Endothelial cell of umbilical vein (primary cell): ENCODE measurements at regions not wholly inside any gene's neighbourhood (a gene's known extent, or its start where the extent isn't known, plus 50 kb on each side); places are given as distances from the start of the nearest gene placed in this dataset.

ENCODE experiments used
- BruUV-seq: library from RNA; stranded (reverse); fragments of 400-500 nt; replicated peaks from 2 replicates; lab custom pipeline; 2021; lab: Mats Ljungman, UMichigan
- CTCF ChIA-PET: fragments of 300-600, 350-600 bp; sonication (Branson Sonifier 250); formaldehyde crosslinking; loops from one replicate; lab custom pipeline; 2021; ENCODE audit warnings: antibody characterized with exemption, inconsistent platforms; lab: Charles Lee
- POLR2A ChIA-PET: fragments of 300-600, 350-600 bp; sonication (Branson Sonifier 250); formaldehyde crosslinking; loops from one replicate; lab custom pipeline; 2021; ENCODE audit warnings: antibody characterized with exemption, inconsistent platforms; lab: Charles Lee
- DNase-seq: peaks from one replicate; pipeline ENCODE4 v3.0.0-alpha.2; 2011; ENCODE audit warnings: low read depth, low spot score
- FAIRE-seq: peaks from 2 replicates; lab custom pipeline; 2011; peaks lifted over from hg19 to GRCh38; lab: Jason Lieb, UNC
- H2AFZ ChIP-seq: 2 replicates; pipeline ENCODE4 v1.6.0; 2012; ENCODE audit warnings: low read depth, low read length, control low read depth, inconsistent platforms
- H3K27ac ChIP-seq: 2 replicates; pipeline ENCODE4 v1.5.1; 2011; ENCODE audit warnings: low read depth, mild to moderate bottlenecking, control low read depth, low read length, moderate library complexity; ENCODE audit not compliant: insufficient read depth
- H3K27me3 ChIP-seq, 2 experiments: 2 replicates each; pipeline versions ENCODE4 v1.6.0 to v1.6.1; 2011; ENCODE audit warnings: low read length in 2 of 2, mixed read lengths in 1 of 2; ENCODE audit not compliant: control insufficient read depth in 2 of 2, insufficient read depth in 2 of 2
- H3K36me3 ChIP-seq, 2 experiments: 2 replicates in 1 of 2; 3 replicates in 1 of 2; pipeline ENCODE4 v1.5.1; 2011; ENCODE audit warnings: low read length in 2 of 2, mild to moderate bottlenecking in 1 of 2, moderate library complexity in 1 of 2; ENCODE audit not compliant: control insufficient read depth in 2 of 2, insufficient read depth in 2 of 2; ENCODE audit errors: extremely low read depth in 1 of 2
- H3K4me1 ChIP-seq: 3 replicates; pipeline ENCODE4 v1.5.1; 2011; ENCODE audit warnings: mild to moderate bottlenecking, low read length; ENCODE audit not compliant: control insufficient read depth, insufficient read depth; ENCODE audit errors: extremely low read depth
- H3K4me2 ChIP-seq: 2 replicates; pipeline ENCODE4 v1.6.1; 2011; ENCODE audit warnings: low read length, control low read depth, mixed read lengths; ENCODE audit not compliant: insufficient read depth
- H3K4me3 ChIP-seq, 3 experiments: fragments of 200-600 bp in 1 of 3; sonication (generic), shearing (Covaris generic) in 1 of 3; replicated peaks in 1 of 3; 2 replicates each; pipeline ENCODE4 v1.5.1; 2011 to 2016; ENCODE audit warnings: control low read depth in 3 of 3, low read length in 3 of 3, mild to moderate bottlenecking in 2 of 3, inconsistent platforms in 1 of 3, low read depth in 1 of 3, moderate library complexity in 1 of 3; ENCODE audit not compliant: insufficient read depth in 1 of 3
- H3K79me2 ChIP-seq: 2 replicates; pipeline ENCODE4 v1.6.0; 2012; ENCODE audit warnings: low read length, inconsistent platforms; ENCODE audit not compliant: control insufficient read depth, insufficient read depth
- H3K9ac ChIP-seq: replicated peaks from 2 replicates; pipeline ENCODE3; 2011; ENCODE audit warnings: low read length, control low read depth; ENCODE audit not compliant: insufficient read depth; ENCODE audit errors: extremely low read depth
- H3K9me1 ChIP-seq: replicated peaks from 3 replicates; pipeline ENCODE4 v1.6.0; 2011; ENCODE audit warnings: mild to moderate bottlenecking, low read length; ENCODE audit not compliant: control insufficient read depth, insufficient read depth; ENCODE audit errors: extremely low read depth
- H3K9me3 ChIP-seq: replicated peaks from 2 replicates; pipeline ENCODE4 v1.5.1; 2012; ENCODE audit warnings: low read length, inconsistent platforms; ENCODE audit not compliant: control insufficient read depth, insufficient read depth
- H4K20me1 ChIP-seq: replicated peaks from 2 replicates; pipeline ENCODE3; 2011; ENCODE audit warnings: mild to moderate bottlenecking, low read length; ENCODE audit not compliant: control insufficient read depth, insufficient read depth; ENCODE audit errors: extremely low read depth
- CTCF ChIP-seq, 2 donors: IDR thresholded peaks; 1 replicate in 1 of 2; 2 replicates in 1 of 2; pipeline ENCODE4 v1.5.1; 2011; ENCODE audit warnings: low read length in 2 of 2, mild to moderate bottlenecking in 2 of 2, moderate library complexity in 2 of 2, control low read depth in 1 of 2, inconsistent platforms in 1 of 2, low read depth in 1 of 2; ENCODE audit not compliant: insufficient read depth in 1 of 2; ENCODE audit errors: extremely low read depth in 1 of 2
- EZH2 ChIP-seq: IDR thresholded peaks from 2 replicates; pipeline ENCODE4 v1.6.1; 2012; ENCODE audit warnings: borderline replicate concordance, low read depth, mild to moderate bottlenecking, moderate library complexity, low read length, inconsistent platforms; ENCODE audit not compliant: severe bottlenecking
- FOS ChIP-seq: IDR thresholded peaks from 2 replicates; pipeline ENCODE4 v1.6.1; 2011; ENCODE audit warnings: mild to moderate bottlenecking, low read length, moderate library complexity, borderline replicate concordance; ENCODE audit not compliant: insufficient read depth
- GATA2 ChIP-seq: IDR thresholded peaks from 2 replicates; pipeline ENCODE4 v1.7.0; 2011; ENCODE audit warnings: low read depth, mild to moderate bottlenecking, moderate library complexity, mixed read lengths, low read length; ENCODE audit not compliant: insufficient read length, insufficient read depth
- JUN ChIP-seq: IDR thresholded peaks from 2 replicates; pipeline ENCODE4 v1.6.1; 2011; ENCODE audit warnings: borderline replicate concordance, low read depth; ENCODE audit not compliant: insufficient read length, insufficient read depth
- MYC ChIP-seq: IDR thresholded peaks from one replicate; pipeline ENCODE4 v1.6.1; 2011; ENCODE audit warnings: mild to moderate bottlenecking, low read depth, low read length
- POLR2A ChIP-seq: IDR thresholded peaks from 2 replicates; pipeline ENCODE4 v1.6.1; 2012; ENCODE audit warnings: low read depth, mild to moderate bottlenecking, control low read depth, low read length
- POLR2AphosphoS5 ChIP-seq: IDR thresholded peaks from 2 replicates; pipeline ENCODE4 v1.6.1; 2012; ENCODE audit warnings: low read depth, mild to moderate bottlenecking, control low read depth, low read length, moderate library complexity; ENCODE audit not compliant: insufficient read depth
- dilution Hi-C: fragments of 300-500 bp; cut with MboI; formaldehyde crosslinking; loops from one replicate; pipeline ENCODE4 v1.15.0; 2019; ENCODE audit warnings: low sequenced_read_pairs; ENCODE audit not compliant: extremely low pct_ligation_motif_present
- intact Hi-C: fragments of 100-400 bp; cut with micrococcal nuclease; formaldehyde crosslinking; loops from one replicate; pipeline ENCODE4 v1.10.0; 2022
- TF ChIP-seq, protein P1 (sequence below): IDR thresholded peaks from 2 replicates; pipeline ENCODE4 v1.6.1; 2011; ENCODE audit not compliant: insufficient read depth, insufficient read length

DNA sequence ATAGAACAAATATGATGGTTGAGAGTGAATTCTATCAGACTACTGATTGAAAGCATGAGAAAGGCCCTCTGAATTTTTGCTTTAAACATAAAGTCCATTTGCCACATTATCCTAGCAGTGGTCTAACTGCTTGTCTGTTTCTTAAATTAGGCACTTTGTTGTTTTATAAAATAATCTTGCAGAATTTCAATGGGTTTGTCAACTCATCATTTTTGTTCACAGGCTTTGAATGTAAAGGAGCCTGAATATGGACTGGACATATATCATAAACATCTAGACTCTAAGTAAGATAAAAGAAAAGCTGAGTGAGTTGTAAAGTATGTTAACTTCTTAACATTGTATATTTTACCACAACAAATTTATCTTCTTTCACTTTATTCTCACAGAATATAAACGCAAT, 845.9 kb downstream of the SUCLG1 start:
- no peak overlapping the region for H3K4me3 ChIP-seq
- H3K4me2 ChIP-seq = no peak overlapping the region
- FAIRE-seq = no peak
- H3K4me1 ChIP-seq = no peaks in the 10 kb centered on the region
- H3K9ac ChIP-seq = no peak overlapping the region
- no TSS peak for BruUV-seq
- ChIA-PET POLR2A (no interaction called here), CTCF (no interaction called here)
- no peaks in the 10 kb centered on the region for H3K36me3 ChIP-seq
- H4K20me1 ChIP-seq = no peaks in the 10 kb centered on the region
- dilution Hi-C loops (no loop called here), intact Hi-C loops (no loop called here)
- no peaks in the 10 kb centered on the region for H3K79me2 ChIP-seq
- no peaks in the 10 kb centered on the region for H3K27me3 ChIP-seq
- no peak overlapping the region for H2AFZ ChIP-seq
- no peaks in the 10 kb centered on the region for H3K9me3 ChIP-seq
- H3K27ac ChIP-seq = no peak overlapping the region
- TF ChIP-seq JUN (no peak), POLR2A (no peak), POLR2AphosphoS5 (no peak), CTCF (IDR thresholded peaks at IDR 0.05; ENCODE audit: extremely low read depth in 1 of 2, insufficient read depth in 1 of 2, low read depth in 1 of 2, low read length in 2 of 2) (no peak), MYC (no peak), GATA2 (no peak), EZH2 (no peak), FOS (no peak)
- TF ChIP-seq, protein P1, sequence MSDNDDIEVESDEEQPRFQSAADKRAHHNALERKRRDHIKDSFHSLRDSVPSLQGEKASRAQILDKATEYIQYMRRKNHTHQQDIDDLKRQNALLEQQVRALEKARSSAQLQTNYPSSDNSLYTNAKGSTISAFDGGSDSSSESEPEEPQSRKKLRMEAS = no peak
- H3K9me1 ChIP-seq = no peaks in the 10 kb centered on the region
- no peak for DNase-seq
